Stimulated activated CD8-positive, alpha-beta memory T cell treated with anti-CD3 and anti-CD28 coated beads, Interleukin-15, amount 100 ng/mL, for 48 hours (primary cell): ENCODE measurements at regions not wholly inside any gene's neighbourhood (a gene's known extent, or its start where the extent isn't known, plus 50 kb on each side); places are given as distances from the start of the nearest gene placed in this dataset.
A peak's percentile ranks its signal among the peaks of the same experiment; 100 is the strongest.
"Not testable (repeated sequence)": the region's sequence is repeated elsewhere in the genome, so short reads cannot be mapped to it uniquely, and the experiment has no call there.

ENCODE experiments used
- DNase-seq, 2 donors: peaks; one replicate each; pipeline ENCODE4 v3.0.0-alpha.2; 2020; ENCODE audit warnings: low read depth in 2 of 2

- DNase-seq, result no peak
Observed at GRCh38 chr12:9367828-9368227, 159.6 kb upstream of the PZP start.

DNA sequence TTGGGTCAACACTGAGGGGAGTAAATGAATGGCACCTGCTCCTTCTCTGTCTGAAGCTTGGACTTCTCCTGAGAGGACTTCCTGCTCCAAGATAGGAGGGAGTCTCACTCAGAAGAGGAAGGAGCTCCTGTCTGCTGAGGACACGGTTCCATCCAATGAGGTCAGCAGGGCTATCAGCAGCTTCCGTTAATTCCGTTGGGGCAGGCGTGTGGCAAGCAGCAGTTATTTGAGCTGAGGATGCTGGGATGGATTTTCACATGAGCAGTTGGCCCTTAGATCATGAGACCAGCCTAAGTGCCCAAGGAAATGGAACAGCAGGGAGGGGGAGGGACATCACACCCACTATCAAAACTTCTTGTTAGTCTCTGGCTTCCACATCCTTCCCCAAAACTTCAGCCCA is 159.0 kb upstream of the PZP start:
- DNase-seq, result no peak

GRCh38 chr12:9365296-9365695 is 157.1 kb upstream of the PZP start:
- no peak for DNase-seq

GRCh38 chr12:9364224-9365176 is 156.3 kb upstream of the PZP start:
- peak; percentile 36 to 46 for DNase-seq

- peak in 1 of 2 donors; percentile 7 for DNase-seq
Observed at GRCh38 chr12:9363145-9363544, 154.9 kb upstream of the PZP start.

- no peak for DNase-seq
Observed at GRCh38 chr12:9361879-9362326, 153.7 kb upstream of the PZP start.

- DNase-seq, result not testable (repeated sequence)
Observed at GRCh38 chr12:9354009-9354754, 146.0 kb upstream of the PZP start.

DNA sequence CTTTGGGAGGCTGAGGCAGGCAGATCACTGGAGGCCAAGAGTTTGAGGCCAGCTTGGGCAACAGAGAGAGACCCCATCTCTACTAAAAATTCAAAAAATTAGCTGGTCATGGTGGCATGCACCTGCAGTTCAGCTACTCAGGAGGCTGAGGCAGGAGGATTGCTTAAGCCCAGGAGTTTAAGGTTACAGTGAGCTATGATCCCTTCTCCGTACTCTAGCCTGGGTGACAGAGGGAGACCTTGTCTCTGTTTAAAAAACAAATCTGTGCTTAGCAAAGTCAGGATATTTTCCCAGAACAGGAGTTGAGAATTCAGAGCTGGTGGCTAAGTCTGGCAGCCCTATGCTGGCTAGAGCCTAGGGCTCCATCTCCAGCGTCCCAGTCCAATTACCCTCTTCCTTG is 142.9 kb upstream of the PZP start:
- no peak for DNase-seq

GRCh38 chr12:9349888-9350885 is 142.0 kb upstream of the PZP start:
- DNase-seq, result no peak

GRCh38 chr12:9348906-9349518 is 140.8 kb upstream of the PZP start:
- no peak for DNase-seq

GRCh38 chr12:9347328-9348127 is 139.3 kb upstream of the PZP start:
- no peak for DNase-seq

- DNase-seq, result no peak
Observed at GRCh38 chr12:9346866-9347327, 138.7 kb upstream of the PZP start.

- DNase-seq, result no peak
Observed at GRCh38 chr12:9345171-9345570, 137.0 kb upstream of the PZP start.

- no peak for DNase-seq
Observed at GRCh38 chr12:9344541-9344940, 136.3 kb upstream of the PZP start.

DNA sequence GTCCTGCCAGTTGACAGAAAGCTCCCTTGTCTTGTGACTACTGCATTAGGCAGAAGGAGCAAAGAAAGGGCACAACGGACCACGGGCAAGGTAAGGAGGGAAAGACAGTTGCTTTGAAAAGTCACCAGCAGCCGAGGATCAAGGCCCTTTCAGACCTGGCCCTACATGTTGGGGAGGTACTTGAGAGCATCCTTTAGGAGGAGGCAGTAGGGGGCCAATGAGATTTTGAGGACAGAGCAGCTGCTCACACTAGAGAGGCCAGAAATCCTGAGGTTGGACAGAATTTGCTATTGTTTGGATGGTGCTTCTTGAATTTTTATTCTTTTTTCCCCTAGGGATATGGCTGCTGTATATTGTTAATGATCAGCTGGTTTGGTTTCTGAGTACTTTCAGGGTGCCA is 135.5 kb upstream of the PZP start:
- DNase-seq, result no peak

GRCh38 chr12:9342614-9343353 is 134.6 kb upstream of the PZP start:
- no peak for DNase-seq

DNA sequence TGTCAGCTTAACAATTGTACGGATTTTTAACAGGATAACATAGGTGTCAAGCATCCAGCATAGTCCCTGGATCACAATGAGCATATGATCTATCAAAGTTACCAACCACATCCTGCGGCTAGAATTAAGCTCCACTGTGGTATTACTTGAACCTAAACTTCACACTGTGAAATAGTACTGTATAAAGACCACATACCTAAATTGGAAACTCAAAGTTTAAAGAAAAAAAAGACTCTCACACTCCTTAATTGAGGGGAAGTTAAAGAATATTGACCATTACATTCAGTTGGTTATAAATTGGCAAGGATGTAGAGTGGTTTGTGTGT is 133.0 kb upstream of the PZP start:
- no peak for DNase-seq

GRCh38 chr12:9340422-9341259 is 132.4 kb upstream of the PZP start:
- no peak for DNase-seq

DNA sequence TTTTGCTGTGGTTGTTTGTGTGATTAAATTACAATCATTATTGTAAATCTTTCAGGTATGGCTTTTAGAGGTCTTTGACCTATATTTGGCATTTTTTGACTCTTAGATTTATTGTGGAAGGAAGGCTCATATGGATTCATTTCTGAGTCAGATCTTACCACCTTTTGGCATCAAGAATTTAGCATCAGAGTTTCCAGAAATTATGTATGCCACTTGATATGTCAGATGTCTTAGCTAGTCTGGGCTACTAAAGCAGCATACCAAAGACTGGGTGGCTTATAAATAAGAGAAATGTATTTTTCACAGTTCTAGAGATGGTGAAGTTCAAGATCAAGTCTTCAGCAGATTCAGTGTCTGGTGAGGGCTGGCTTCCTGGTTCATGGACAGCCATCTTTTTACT is 129.5 kb upstream of the PZP start:
- no peak for DNase-seq
